ENCODE measurements at regions not wholly inside any gene's neighbourhood (a gene's known extent, or its start where the extent isn't known, plus 50 kb on each side); places are given as distances from the start of the nearest gene placed in this dataset.

- Mint-ChIP-seq H3K27me3 (ENCODE audit: low read depth) (peaks cover 17% of the 10 kb centered on the region), H3K27ac (no peak overlapping the region; a peak in 1 of 7 replicates), H3K4me3 (no peak overlapping the region), H3K36me3 (ENCODE audit: insufficient read depth in 1 of 3, low read depth in 3 of 3) (no peaks in the 10 kb centered on the region), H3K4me1 (no peaks in the 10 kb centered on the region), H3K9me3 (peaks cover 0 to 2% of the 10 kb centered on the region in 2 experiments; a peak in 2 of 5 replicates)
- no CpG with 5 or more reads among the region's 2 CpGs for WGBS (ENCODE audit: extremely low coverage, insufficient read length, low lambda C conversion rate)
- H3K27ac ChIP-seq (ENCODE audit: insufficient read length, low read depth, low read length), result no peak overlapping the region
- H3K79me2 ChIP-seq (ENCODE audit: insufficient read depth, low read length), result no peaks in the 10 kb centered on the region
- no peak overlapping the region for H3K14ac ChIP-seq (ENCODE audit: insufficient read depth, low read length)
- H2BK5ac ChIP-seq (ENCODE audit: insufficient read length, low read length), result no peak overlapping the region
- H2BK12ac ChIP-seq (ENCODE audit: insufficient read length, low read depth, low read length), result no peak overlapping the region
- H4K20me1 ChIP-seq (ENCODE audit: control insufficient read depth, insufficient read depth, insufficient read length), result no peaks in the 10 kb centered on the region
- no peak overlapping the region for H3K9ac ChIP-seq (ENCODE audit: extremely low read depth, insufficient read length, low read length)
- H3T11ph ChIP-seq (ENCODE audit: low read length), result no peak overlapping the region
- H4K91ac ChIP-seq (ENCODE audit: insufficient read length, low read depth, low read length), result no peak overlapping the region
- no peak overlapping the region for H2AFZ ChIP-seq (ENCODE audit: low read length)
- H3K18ac ChIP-seq (ENCODE audit: insufficient read length, low read depth, low read length), result no peak overlapping the region
- no peaks in the 10 kb centered on the region for H3K23me2 ChIP-seq (ENCODE audit: insufficient read length, low read depth, low read length, poor library complexity, severe bottlenecking)
- H3K56ac ChIP-seq (ENCODE audit: insufficient read length, low read depth, low read length), result no peak overlapping the region
- H2BK20ac ChIP-seq (ENCODE audit: low read depth, low read length, poor library complexity, severe bottlenecking), result no peak overlapping the region
- H3K9me3 ChIP-seq (ENCODE audit: control insufficient read depth, low read depth, low read length), result no peaks in the 10 kb centered on the region
- no peak overlapping the region for H2BK120ac ChIP-seq (ENCODE audit: low read depth, low read length, poor library complexity, severe bottlenecking)
- TF ChIP-seq CTCF (conservative IDR thresholded peaks at IDR 0.05), result no peak
- H3K4me2 ChIP-seq (ENCODE audit: insufficient read depth, insufficient read length, low read length), result no peak overlapping the region
- no peaks in the 10 kb centered on the region for H3K27me3 ChIP-seq (ENCODE audit: insufficient read depth, low read length)
- no peaks in the 10 kb centered on the region for H3K79me1 ChIP-seq (ENCODE audit: insufficient read depth, low read depth, low read length, poor library complexity, severe bottlenecking)
- no peaks in the 10 kb centered on the region for H3K4me1 ChIP-seq (ENCODE audit: insufficient read depth, low read length)
- no peak overlapping the region for H3K4ac ChIP-seq (ENCODE audit: low read depth, low read length)
- H2AK5ac ChIP-seq (ENCODE audit: insufficient read length, low read length), result no peak overlapping the region
- no peak overlapping the region for H3K23ac ChIP-seq (ENCODE audit: insufficient read length, low read depth, low read length)
- H4K5ac ChIP-seq (ENCODE audit: insufficient read length, low read depth, low read length), result no peak overlapping the region
- H2BK15ac ChIP-seq (ENCODE audit: low read depth, low read length), result no peak overlapping the region
- H4K8ac ChIP-seq (replicated peaks; ENCODE audit: insufficient read length, low read depth, low read length), result no peak overlapping the region
- no peak for DNase-seq
Measured at GRCh38 chr20:43825051-43825402, 89.6 kb upstream of the TOX2 start.
